Sigmoid colon (tissue), 6 donors: ENCODE measurements at regions not wholly inside any gene's neighbourhood (a gene's known extent, or its start where the extent isn't known, plus 50 kb on each side); places are given as distances from the start of the nearest gene placed in this dataset.

Source experiments
- DNase-seq: peaks from one replicate; pipeline ENCODE4 v3.0.0-alpha.2; 2019
- H3K27ac ChIP-seq, 4 donors: fragments of 200-600 bp; sonication (generic); one replicate each; pipeline ENCODE4 v1.5.1; 2016 to 2019; ENCODE audit warnings: mild to moderate bottlenecking in 1 of 4
- H3K27me3 ChIP-seq, 3 donors: fragments of 200-600 bp; sonication (generic); one replicate each; pipeline ENCODE4 v1.5.1; 2019; ENCODE audit warnings: mild to moderate bottlenecking in 1 of 3
- H3K36me3 ChIP-seq, 4 donors: fragments of 200-600 bp; sonication (generic); one replicate each; pipeline ENCODE4 v1.5.1; 2016 to 2019
- H3K4me1 ChIP-seq, 4 donors: fragments of 200-600 bp; sonication (generic); one replicate each; pipeline ENCODE4 v1.5.1; 2017 to 2019
- H3K4me3 ChIP-seq, 4 donors: fragments of 200-600 bp; sonication (generic); one replicate each; pipeline ENCODE4 v1.5.1; 2017 to 2019; ENCODE audit warnings: mild to moderate bottlenecking in 2 of 4, moderate library complexity in 1 of 4
- H3K9me3 ChIP-seq, 4 donors: fragments of 200-600 bp in 3 of 4; sonication (generic) in 3 of 4; one replicate each; pipeline versions ENCODE4 v1.5.1 to v1.6.1; 2013 to 2019
- CTCF ChIP-seq, 4 experiments: fragments of 450-650 bp in 3 of 4; fragments of 200-600 bp in 1 of 4; IDR thresholded peaks; one replicate each; pipeline ENCODE4 v1.5.1; 2016 to 2019; ENCODE audit warnings: antibody characterized with exemption in 4 of 4, mild to moderate bottlenecking in 3 of 4, moderate library complexity in 2 of 4
- EP300 ChIP-seq, 4 donors: sonication (generic); formaldehyde crosslinking; IDR thresholded peaks; one replicate each; pipeline ENCODE4 v1.6.1; 2017; ENCODE audit warnings: antibody characterized with exemption in 4 of 4
- POLR2A ChIP-seq, 2 donors: fragments of 450-650 bp; IDR thresholded peaks; one replicate each; pipeline ENCODE4 v1.6.1; 2016; ENCODE audit warnings: antibody characterized with exemption in 2 of 2, mild to moderate bottlenecking in 2 of 2, moderate library complexity in 2 of 2
- POLR2AphosphoS5 ChIP-seq, 4 donors: sonication (generic); formaldehyde crosslinking; IDR thresholded peaks; one replicate each; pipeline ENCODE4 v1.6.1; 2017; ENCODE audit warnings: antibody characterized with exemption in 4 of 4
- WGBS, 2 donors: extraction: QIAGEN DNeasy Blood & Tissue Kit; methylation state at CpG; one replicate each; pipeline ENCODE4 v1.1.7; 2013; 5-methylcytosine and 5-hydroxymethylcytosine counted together
- intact Hi-C: fragments of 100-400 bp; cut with DNase I; formaldehyde crosslinking; loops from one replicate; pipeline ENCODE4 v1.15.1; 2023
- donor health status: healthy with polysubstance abuse.
- donor health status: healthy.

GRCh38 chr15:93231994-93232393 is 143.0 kb upstream of the RGMA start:
- Histone ChIP-seq H3K4me3 (no peak overlapping the region), H3K9me3 (no peaks in the 10 kb centered on the region), H3K36me3 (no peaks in the 10 kb centered on the region), H3K27ac (no peak overlapping the region), H3K4me1 (no peaks in the 10 kb centered on the region), H3K27me3 (no peaks in the 10 kb centered on the region)
- TF ChIP-seq POLR2A (IDR thresholded peaks at IDR 0.05) = no peak
- TF ChIP-seq CTCF (IDR thresholded peaks at IDR 0.05) = no peak
- no peak for TF ChIP-seq EP300 (IDR thresholded peaks at IDR 0.05)
- no peak for TF ChIP-seq POLR2AphosphoS5 (IDR thresholded peaks at IDR 0.05)
- WGBS, 2 donors = 54 to 65% methylated on average over 6 of the region's 6 CpGs
- DNase-seq = no peak
- intact Hi-C loops = no loop called here

DNA sequence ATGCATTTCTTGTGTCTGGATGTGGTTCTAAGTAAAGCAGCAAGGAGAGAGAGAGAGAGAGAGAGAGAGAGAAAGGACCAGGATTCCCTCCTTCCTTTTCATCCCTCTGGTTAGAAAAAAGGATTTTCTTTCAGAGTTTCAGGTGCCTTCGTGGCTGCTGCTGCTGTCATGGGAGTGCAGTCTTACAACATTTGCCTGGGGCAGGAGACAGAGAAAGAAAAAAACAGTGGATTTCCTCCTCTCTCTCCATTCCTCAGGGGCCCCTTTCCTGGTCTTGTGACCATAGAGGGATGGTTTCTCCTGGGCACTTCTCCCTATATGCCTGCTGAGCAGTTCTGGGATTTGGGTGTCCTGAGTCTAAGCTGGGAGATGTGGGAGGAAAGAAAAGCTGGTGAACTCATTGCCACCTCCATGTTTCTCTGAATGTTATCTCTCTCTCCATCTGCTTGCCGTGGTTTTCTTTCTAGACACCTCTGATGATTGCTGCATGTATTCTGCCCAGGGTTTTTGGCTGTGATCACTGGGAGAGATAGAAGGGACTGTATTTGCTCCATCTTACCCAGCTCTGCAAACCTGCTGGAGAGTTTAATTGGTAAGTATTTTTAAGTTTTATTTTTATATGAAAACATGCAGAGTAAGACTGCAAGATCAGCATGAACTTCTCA is 142.4 kb upstream of the RGMA start:
- H3K27ac ChIP-seq = no peak overlapping the region
- no peak for DNase-seq
- 31 to 33% methylated on average over 2 of the region's 2 CpGs for WGBS, 2 donors

GRCh38 chr15:93228546-93228945 is 139.5 kb upstream of the RGMA start:
- Histone ChIP-seq H3K4me1 (no peaks in the 10 kb centered on the region), H3K27me3 (no peaks in the 10 kb centered on the region), H3K9me3 (no peaks in the 10 kb centered on the region), H3K4me3 (no peak overlapping the region), H3K36me3 (no peaks in the 10 kb centered on the region), H3K27ac (no peak overlapping the region)
- WGBS, 2 donors = 62 to 86% methylated on average over 3 of the region's 3 CpGs
- intact Hi-C loops = no loop called here
- no peak for TF ChIP-seq POLR2A (IDR thresholded peaks at IDR 0.05)
- TF ChIP-seq POLR2AphosphoS5 (IDR thresholded peaks at IDR 0.05) = no peak
- TF ChIP-seq EP300 (IDR thresholded peaks at IDR 0.05) = no peak
- TF ChIP-seq CTCF (IDR thresholded peaks at IDR 0.05) = no peak
- no peak for DNase-seq

More for the DNA sequence above, 142.4 kb upstream of the RGMA start:
- intact Hi-C loops = no loop called here
- Histone ChIP-seq H3K27me3 (no peaks in the 10 kb centered on the region), H3K9me3 (no peaks in the 10 kb centered on the region), H3K36me3 (no peaks in the 10 kb centered on the region), H3K4me3 (no peak overlapping the region), H3K4me1 (no peaks in the 10 kb centered on the region)
- TF ChIP-seq CTCF (IDR thresholded peaks at IDR 0.05) (no peak), POLR2A (IDR thresholded peaks at IDR 0.05) (no peak), EP300 (IDR thresholded peaks at IDR 0.05) (no peak), POLR2AphosphoS5 (IDR thresholded peaks at IDR 0.05) (no peak)

DNA sequence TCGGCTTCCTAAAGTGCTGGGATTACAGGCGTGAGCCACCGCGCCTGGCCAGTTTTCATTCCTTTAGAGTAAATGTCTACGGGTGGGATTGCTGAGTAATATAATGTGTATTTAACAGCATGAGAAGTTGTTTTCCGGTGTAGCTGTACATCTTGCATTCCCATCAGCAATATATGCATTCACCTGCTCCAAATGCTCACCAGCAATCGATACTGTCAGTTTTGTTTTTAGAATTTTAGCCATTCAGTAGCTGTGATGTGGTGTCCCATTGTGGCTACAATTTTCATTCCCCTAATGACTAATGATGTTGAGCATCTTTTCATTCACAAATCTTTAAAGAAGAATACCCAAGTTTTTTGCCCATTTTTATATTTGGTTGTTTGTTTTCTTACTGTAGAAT is 134.8 kb upstream of the RGMA start:
- Histone ChIP-seq H3K27me3 (no peaks in the 10 kb centered on the region), H3K27ac (no peak overlapping the region), H3K4me3 (no peak overlapping the region), H3K36me3 (no peaks in the 10 kb centered on the region), H3K9me3 (peaks cover 0 to 4% (median 0%) of the 10 kb centered on the region in 4 donors), H3K4me1 (no peaks in the 10 kb centered on the region)
- TF ChIP-seq POLR2A (IDR thresholded peaks at IDR 0.05) (no peak), EP300 (IDR thresholded peaks at IDR 0.05) (no peak), CTCF (IDR thresholded peaks at IDR 0.05) (no peak), POLR2AphosphoS5 (IDR thresholded peaks at IDR 0.05) (no peak)
- WGBS, 2 donors = 85 to 87% methylated on average over 7 of the region's 7 CpGs
- intact Hi-C loops = no loop called here
- no peak for DNase-seq

DNA sequence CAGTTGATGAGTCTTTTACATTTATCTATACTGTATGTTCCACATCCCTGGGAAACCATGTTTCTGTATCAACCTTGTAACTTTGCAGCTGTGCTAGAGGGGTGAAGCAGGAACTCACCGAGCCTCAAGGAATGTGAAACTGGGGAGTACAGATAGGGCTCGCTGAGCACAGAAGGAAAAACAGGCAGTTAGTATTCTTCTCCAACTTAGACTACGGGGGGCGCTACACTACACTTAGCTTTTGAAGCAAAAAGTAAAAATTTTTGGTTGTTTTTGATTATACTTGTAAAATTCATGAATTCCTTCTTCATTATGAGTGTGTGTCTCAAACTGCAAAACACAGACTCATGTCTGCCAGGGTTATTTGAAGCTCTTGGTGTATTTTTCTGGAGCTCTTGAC is 132.7 kb upstream of the RGMA start:
- intact Hi-C loops = no loop called here
- WGBS, 2 donors = 55 to 56% methylated on average over 4 of the region's 4 CpGs

More for the DNA sequence above, 132.7 kb upstream of the RGMA start:
- H3K27me3 ChIP-seq = no peaks in the 10 kb centered on the region
- H3K4me3 ChIP-seq = no peak overlapping the region
- no peak for DNase-seq
- TF ChIP-seq CTCF (IDR thresholded peaks at IDR 0.05) (no peak), POLR2AphosphoS5 (IDR thresholded peaks at IDR 0.05) (no peak), EP300 (IDR thresholded peaks at IDR 0.05) (no peak)
- no peak overlapping the region for H3K27ac ChIP-seq
- no peaks in the 10 kb centered on the region for H3K4me1 ChIP-seq
- no peaks in the 10 kb centered on the region for H3K36me3 ChIP-seq
- peaks cover 0 to 4% (median 0%) of the 10 kb centered on the region in 4 donors for H3K9me3 ChIP-seq
